ENCODE measurements at regions not wholly inside any gene's neighbourhood (a gene's known extent, or its start where the extent isn't known, plus 50 kb on each side); places are given as distances from the start of the nearest gene placed in this dataset.

- FAIRE-seq, result no peak
Measured at GRCh38 chr14:84006643-84007155, 1523.2 kb upstream of the FLRT2 start.

GRCh38 chr14:84013424-84013823 lies 1516.5 kb upstream of the FLRT2 start:
- H3K27me3 ChIP-seq (ENCODE audit: control insufficient read depth, insufficient read depth, low read length), result no peaks in the 10 kb centered on the region
- FAIRE-seq (no peak), DNase-seq (ENCODE audit: low read depth) (no peak)
- H3K36me3 ChIP-seq (ENCODE audit: control insufficient read depth, insufficient read depth, low read length), result no peaks in the 10 kb centered on the region
- TF ChIP-seq, protein P1, sequence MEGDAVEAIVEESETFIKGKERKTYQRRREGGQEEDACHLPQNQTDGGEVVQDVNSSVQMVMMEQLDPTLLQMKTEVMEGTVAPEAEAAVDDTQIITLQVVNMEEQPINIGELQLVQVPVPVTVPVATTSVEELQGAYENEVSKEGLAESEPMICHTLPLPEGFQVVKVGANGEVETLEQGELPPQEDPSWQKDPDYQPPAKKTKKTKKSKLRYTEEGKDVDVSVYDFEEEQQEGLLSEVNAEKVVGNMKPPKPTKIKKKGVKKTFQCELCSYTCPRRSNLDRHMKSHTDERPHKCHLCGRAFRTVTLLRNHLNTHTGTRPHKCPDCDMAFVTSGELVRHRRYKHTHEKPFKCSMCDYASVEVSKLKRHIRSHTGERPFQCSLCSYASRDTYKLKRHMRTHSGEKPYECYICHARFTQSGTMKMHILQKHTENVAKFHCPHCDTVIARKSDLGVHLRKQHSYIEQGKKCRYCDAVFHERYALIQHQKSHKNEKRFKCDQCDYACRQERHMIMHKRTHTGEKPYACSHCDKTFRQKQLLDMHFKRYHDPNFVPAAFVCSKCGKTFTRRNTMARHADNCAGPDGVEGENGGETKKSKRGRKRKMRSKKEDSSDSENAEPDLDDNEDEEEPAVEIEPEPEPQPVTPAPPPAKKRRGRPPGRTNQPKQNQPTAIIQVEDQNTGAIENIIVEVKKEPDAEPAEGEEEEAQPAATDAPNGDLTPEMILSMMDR (IDR thresholded peaks at IDR 0.05; ENCODE audit: insufficient read depth, low read length, severe bottlenecking), result no peak
- H3K4me3 ChIP-seq (ENCODE audit: low read depth, low read length), result no peak overlapping the region

More at GRCh38 chr14:84006643-84007155, 1523.2 kb upstream of the FLRT2 start:
- no peaks in the 10 kb centered on the region for H3K36me3 ChIP-seq (ENCODE audit: control insufficient read depth, insufficient read depth, low read length)
- no peaks in the 10 kb centered on the region for H3K27me3 ChIP-seq (ENCODE audit: control insufficient read depth, insufficient read depth, low read length)
- no peak for DNase-seq (ENCODE audit: low read depth)
- no peak overlapping the region for H3K4me3 ChIP-seq (ENCODE audit: low read depth, low read length)
- TF ChIP-seq, protein P1 (IDR thresholded peaks at IDR 0.05; ENCODE audit: insufficient read depth, low read length, severe bottlenecking), result no peak

GRCh38 chr14:84017495-84017894 lies 1512.4 kb upstream of the FLRT2 start:
- TF ChIP-seq, protein P1 (IDR thresholded peaks at IDR 0.05; ENCODE audit: insufficient read depth, low read length, severe bottlenecking), result no peak
- H3K4me3 ChIP-seq (ENCODE audit: low read depth, low read length), result no peak overlapping the region
- DNase-seq (ENCODE audit: low read depth), result no peak
- no peaks in the 10 kb centered on the region for H3K36me3 ChIP-seq (ENCODE audit: control insufficient read depth, insufficient read depth, low read length)
- no peak for FAIRE-seq
- H3K27me3 ChIP-seq (ENCODE audit: control insufficient read depth, insufficient read depth, low read length), result no peaks in the 10 kb centered on the region

DNA sequence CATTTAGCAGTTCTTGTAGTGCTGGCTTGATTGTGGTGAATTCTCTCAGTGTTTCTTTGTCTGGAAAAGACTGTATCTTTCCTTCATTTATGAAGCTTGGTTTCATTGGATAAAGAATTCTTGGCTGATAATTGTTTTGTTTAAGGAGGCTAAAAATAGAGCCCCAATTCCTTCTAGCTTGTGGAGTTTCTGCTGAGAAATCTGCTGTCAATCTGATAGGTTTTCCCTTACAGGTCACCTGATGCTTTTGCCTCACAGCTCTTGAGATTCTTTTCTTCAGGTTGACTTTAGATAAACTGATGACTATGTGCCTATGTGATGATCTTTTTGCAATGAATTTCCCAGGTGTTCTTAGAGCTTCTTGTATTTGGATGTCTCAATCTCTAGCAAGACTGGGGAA lies 1508.5 kb upstream of the FLRT2 start:
- Histone ChIP-seq H3K36me3 (ENCODE audit: control insufficient read depth, insufficient read depth, low read length) (no peaks in the 10 kb centered on the region), H3K4me3 (ENCODE audit: low read depth, low read length) (no peak overlapping the region), H3K27me3 (ENCODE audit: control insufficient read depth, insufficient read depth, low read length) (no peaks in the 10 kb centered on the region)
- TF ChIP-seq, protein P1 (IDR thresholded peaks at IDR 0.05; ENCODE audit: insufficient read depth, low read length, severe bottlenecking), result no peak
- FAIRE-seq, result no peak
- no peak for DNase-seq (ENCODE audit: low read depth)

DNA sequence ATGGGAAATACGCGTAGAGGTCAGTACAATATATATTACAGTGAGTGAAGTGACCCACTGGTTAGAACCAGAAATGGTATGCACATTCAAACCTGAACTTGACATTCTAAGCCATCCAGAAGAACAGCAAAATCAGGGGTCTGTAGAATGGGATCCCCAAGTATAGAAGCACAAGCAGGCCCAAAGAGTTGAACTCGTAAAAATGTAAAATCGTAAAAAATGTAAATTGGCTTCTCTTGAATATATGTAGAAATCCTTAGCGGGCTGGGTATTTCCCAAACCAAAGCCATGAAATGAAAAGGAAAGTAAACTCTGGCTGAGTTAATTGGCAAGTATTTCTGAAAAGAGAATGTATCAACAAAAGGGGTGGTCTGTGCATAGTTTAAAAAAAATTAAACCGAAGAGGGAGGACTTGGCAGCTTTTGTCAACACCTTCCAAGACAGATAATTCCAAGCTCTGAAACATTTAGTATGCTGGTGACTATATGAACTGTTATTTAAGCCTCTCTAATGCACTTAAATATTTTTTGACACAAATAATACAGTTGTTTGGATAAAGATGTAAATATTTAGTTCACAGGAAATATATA lies 1505.6 kb upstream of the FLRT2 start:
- Histone ChIP-seq H3K27me3 (ENCODE audit: control insufficient read depth, insufficient read depth, low read length) (no peaks in the 10 kb centered on the region), H3K4me3 (ENCODE audit: low read depth, low read length) (no peak overlapping the region), H3K36me3 (ENCODE audit: control insufficient read depth, insufficient read depth, low read length) (no peaks in the 10 kb centered on the region)
- FAIRE-seq, result no peak
- DNase-seq (ENCODE audit: low read depth), result no peak
- TF ChIP-seq, protein P1 (IDR thresholded peaks at IDR 0.05; ENCODE audit: insufficient read depth, low read length, severe bottlenecking), result no peak
